GM21619 (cell line): ENCODE measurements at regions not wholly inside any gene's neighbourhood (a gene's known extent, or its start where the extent isn't known, plus 50 kb on each side); places are given as distances from the start of the nearest gene placed in this dataset.
A peak's percentile ranks its signal among the peaks of the same experiment; 100 is the strongest.

Experiments used
- ATAC-seq: cut with Tn5 transposase; IDR thresholded peaks from one replicate; pipeline ENCODE4 v1.9.1; 2021; ENCODE audit not compliant: unreplicated experiment

DNA sequence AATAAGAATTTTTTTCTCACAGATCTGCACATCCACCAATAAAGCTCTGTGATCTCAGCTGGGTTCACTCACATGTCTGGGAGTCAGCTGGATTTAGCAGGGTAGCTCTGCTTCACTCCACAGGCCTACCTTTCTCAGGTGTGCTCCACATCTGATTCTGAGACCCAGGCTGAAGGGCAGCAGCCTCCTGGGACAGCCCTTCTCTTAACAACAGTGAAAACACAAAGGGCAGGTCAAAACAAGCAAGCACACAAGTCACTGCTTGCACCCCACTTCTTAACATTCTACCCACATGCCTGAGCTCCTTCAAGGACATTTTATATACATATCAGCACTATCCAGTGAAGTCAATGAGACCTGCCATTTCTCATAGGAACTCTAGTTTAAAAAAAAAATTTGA, 96.0 kb upstream of the MAP3K4 start:
- ATAC-seq = no peak

DNA sequence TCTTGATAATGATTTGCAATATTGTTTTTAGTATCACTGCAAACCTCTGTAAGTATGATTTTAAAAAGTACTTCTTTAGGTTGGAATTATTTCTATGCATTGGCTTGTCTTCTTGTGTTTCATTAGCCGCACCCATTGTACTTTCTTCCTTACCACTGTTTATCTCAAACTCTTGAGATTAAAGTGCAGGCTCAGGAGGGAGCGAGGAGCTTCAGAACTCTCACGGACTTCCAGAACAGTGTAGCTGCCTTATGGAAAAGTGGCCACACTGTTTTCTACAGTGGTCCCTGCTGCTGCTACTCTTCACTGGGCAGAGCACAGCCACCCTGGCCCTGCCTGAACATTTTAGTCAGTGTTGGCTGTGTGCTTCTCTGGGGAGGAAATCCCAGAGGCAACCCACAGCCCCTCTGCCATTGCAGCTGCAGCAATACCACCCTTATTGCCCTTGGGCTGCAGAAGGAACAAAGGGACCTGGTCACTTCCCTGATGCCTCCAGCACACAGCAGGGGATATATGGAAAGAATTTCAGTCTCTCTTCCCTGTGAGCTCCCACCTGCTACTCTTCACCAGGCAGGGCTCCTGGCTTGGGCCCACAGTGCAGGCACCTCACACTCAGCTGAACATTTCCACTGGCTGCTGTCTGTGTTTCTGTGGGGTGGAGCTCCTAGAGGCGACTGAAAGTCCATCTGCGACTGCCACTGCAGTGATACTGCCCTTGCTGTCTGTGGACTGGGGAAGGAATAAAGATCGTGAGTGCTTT, 91.7 kb upstream of the MAP3K4 start:
- no peak for ATAC-seq

DNA sequence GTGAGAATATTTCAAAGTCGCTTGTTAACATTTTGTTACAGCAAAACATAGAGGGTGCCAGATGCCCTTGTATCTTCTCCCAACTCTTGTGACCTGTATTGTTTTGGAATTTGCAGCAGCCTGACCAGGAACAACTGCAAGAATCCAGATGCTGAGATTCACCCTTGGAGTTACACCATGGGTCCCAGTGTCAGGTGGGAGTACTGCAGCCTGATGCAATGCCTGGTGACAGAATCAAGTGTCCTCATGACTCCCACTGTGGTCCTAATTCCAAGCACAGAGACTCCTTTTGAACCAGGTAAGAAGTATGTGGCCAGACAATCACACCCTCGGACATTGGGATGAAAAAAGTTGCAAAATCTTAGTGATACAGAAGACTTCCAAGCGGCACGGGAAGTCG, 79.6 kb upstream of the MAP3K4 start:
- ATAC-seq = no peak

DNA sequence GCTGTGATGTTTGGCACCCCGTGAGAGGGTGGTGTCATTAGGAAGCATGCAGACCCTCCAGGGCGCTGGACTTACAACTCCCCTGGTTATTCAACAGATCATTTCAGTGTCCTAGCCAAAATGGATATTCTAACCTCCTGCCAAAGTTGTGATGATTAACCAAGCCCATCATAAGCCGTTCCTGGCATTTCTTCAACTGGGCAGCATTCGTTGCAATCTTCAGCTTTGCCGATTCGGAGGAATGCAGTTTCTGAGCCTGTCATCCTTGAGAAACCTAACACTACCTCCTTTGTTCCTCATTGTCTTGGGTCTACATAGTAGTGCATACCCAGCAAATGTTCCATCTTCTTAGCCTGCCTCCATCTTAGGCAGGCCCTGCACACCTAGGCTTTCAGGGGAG, 79.2 kb upstream of the MAP3K4 start:
- ATAC-seq = no peak

DNA sequence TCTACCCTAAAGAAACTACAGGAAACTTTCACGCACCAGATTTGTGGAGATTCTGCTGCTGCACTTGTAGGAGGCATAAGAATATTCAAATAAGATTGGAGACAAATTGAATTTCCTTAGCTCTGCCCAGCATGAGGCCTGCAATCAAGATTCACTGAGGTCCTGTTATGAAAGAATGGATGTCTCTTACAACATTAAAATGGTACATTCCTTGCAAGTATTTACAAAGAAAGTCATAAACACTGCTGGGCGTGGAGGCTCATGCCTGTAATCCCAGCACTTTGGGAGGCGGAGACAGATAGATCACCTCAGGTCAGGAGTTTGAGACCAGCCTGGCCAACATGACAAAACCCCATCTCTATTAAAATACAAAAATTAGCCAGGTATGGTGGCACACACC, 74.0 kb upstream of the MAP3K4 start:
- ATAC-seq = no peak

DNA sequence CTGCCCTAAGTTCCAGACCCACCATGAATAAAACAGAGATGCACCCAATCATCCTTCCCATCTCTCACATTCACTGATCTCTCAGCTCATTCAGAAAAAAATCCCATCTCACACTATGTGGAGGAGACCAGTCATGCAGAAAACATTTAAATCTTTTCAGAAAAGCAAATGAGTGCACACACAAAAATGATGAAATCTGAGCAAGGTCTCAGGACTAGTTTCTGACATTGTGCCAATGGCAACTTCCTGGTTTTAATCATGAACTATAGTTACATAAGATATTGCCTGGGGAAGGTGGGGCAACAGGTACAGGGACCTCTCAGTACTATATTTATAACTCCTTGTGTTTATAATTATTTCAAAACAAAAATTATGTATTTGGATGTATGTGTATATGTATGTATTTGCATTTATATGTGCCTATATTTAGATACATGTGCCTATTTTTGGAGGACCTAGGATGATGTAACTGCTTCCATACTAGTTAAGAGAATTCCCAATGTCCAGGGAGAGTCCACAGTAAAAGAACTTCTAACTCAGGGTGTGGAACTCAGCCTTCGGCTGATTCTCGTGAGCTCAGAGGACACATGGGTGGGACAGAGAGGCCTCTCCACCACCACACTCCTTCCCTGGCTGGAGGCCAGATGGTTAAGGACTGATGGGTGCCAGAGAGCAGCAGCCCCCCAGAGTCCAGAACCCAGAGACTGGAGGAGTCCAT, 71.7 kb upstream of the MAP3K4 start:
- ATAC-seq = no peak

DNA sequence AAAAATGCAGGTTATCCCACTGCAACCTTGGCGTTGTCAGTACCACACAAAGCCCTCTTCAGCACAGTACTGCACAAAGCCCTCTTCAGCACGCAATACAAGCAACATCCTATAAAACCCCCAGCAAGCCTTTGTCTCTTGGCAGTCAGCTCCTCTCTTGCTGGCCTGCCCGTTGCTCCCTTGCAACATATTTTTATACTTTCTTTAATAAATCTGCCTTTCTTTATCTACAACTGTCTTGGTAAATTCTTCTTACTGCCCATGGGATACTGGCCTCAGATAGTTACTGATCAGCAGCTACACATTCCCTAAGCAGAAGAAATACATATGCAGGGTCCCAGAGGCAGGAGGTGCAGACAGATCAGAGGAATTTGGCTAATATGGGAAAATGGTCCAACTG, 70.5 kb upstream of the MAP3K4 start:
- no peak for ATAC-seq

DNA sequence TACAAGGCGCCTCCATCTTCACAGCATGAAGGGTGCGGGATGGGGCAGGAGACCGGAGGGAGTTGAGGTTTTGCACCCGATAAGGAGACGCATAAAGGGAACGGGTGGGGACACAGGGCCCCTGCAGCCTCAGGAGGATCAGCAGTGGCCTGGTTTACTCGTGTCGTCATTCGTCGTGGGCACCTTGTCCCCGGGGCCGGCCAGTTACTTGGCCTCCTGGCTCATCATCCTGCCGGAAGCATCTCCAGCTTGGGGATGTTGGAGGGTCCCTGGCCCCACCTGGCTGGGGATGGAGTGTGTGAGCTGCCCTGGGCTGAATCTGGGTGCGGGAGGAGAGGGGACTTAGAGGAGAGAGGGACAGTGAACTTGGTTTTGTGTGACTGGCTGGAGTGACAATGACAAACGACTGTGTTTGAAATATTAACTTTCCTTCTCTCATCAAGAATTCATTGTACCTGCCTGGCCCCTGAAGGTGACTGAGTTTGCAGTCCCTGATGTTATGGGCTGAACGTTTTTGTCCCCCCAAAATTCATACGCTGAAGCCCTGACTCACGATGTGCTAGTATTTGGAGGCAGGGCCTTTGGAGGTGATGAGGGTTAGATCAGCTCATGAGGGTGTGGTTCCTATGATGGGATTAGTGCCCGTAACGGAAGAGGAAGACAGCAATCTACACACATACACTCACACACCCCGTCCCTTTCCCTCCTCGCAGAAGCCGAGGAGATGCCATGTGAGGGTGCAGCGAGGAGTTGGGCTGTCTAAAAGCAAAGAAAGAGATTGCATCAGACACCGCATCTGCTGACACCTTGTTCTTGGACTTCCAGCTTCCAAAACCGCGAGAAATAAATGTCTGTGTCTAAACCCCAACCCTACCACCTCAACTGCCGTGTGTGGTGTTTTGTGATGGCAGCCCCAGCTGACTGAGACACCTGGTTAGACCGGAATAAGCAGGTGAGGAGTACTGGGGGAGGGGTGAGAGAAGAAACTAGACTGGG, 65.0 kb upstream of the MAP3K4 start:
- ATAC-seq = no peak

DNA sequence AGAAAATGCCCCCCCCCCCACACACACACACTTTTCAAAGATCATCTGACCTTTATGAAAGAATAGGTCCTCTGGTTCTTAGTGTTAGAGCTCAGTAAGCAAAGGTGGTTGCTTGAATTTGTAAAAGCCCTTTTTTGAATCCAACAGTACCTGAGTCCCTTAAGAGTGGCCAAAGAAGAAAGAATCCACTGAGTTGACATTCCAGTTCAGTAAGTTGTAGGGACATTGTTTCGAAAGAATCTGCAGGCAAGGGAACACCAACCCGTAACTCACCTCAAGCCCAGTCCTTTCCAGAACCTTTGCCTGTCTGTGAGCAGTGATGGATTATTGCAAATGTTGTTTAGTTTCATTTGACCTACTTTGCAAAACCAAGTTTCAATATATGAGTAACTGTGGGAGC, 64.2 kb upstream of the MAP3K4 start:
- no peak for ATAC-seq

DNA sequence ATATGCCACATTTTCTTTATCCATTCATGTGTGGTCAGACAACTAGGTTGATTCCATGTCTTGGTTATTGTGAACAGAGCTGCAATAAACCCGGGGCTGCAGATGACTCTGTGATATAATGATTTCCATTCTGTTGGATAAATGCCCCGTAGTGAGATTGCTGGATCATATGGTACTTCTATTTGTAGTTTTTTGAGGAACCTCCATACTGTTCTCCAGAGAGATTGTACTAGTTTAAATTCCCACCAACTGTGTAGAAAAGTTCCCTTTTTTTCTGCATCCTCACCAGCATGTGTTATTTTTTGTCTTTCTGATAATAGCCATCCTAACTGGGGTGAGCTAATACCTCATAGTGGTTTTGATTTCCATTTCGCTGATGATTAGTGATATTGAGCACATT, 62.2 kb upstream of the MAP3K4 start:
- no peak for ATAC-seq

DNA sequence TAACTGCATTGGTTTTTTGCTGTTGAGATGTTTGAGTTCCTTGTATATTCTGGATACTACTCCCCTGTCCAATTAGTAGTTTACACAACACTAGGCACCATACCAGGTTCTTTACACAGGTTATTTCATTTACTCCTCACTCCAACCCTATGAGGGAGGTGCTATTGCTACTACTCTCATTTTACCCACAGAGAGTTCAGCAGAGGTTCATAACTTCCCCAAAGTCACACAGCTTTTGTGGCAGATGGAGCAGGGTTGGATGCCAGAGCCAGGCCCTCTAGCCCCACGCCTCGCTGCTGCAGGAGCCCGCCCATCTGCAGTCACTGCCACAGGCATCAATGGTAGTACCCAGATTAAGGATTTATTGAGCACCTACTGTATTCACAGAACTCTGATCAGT, 61.7 kb upstream of the MAP3K4 start:
- ATAC-seq = no peak

DNA sequence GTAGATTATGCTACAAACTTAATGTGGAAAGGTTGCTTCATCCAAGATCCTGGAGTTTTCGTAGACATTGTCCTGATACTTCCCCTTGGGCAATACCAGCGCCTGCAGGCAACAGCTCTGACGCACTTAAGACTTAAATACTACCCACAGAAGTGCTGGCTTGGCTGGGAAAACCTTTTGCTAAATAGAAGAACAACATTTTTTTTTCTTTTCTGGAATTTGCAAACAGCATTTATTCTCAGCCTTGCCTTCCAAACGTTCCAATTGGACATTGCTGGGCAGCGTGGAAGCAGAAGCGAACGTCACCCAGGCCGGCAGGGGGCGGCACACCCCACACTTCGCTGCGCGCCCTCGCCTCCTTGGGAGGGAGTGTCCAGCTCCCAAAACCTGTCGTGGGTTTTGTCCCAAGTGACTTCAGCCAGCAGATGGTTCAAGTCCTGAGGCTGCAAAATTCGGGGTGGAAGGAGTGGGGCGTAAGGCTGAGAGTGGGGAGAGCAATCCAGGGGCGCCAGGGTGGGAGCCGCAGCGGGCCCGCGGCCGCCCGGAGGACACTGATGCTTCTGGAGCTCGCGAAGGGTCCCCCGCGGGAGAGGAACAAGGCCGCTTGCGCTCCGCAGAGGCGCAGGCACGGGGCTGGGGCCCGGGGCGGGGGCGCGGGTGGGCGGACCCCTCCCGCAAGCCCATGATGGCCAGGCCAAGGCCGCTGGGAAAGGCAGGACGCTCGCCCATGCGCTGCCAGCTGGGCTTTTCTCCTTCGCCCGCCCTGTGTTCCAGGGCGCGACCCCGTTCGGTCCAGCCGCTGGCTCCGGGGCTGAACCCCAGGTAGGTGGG, 60.8 kb upstream of the MAP3K4 start:
- ATAC-seq = peak; percentile 82

DNA sequence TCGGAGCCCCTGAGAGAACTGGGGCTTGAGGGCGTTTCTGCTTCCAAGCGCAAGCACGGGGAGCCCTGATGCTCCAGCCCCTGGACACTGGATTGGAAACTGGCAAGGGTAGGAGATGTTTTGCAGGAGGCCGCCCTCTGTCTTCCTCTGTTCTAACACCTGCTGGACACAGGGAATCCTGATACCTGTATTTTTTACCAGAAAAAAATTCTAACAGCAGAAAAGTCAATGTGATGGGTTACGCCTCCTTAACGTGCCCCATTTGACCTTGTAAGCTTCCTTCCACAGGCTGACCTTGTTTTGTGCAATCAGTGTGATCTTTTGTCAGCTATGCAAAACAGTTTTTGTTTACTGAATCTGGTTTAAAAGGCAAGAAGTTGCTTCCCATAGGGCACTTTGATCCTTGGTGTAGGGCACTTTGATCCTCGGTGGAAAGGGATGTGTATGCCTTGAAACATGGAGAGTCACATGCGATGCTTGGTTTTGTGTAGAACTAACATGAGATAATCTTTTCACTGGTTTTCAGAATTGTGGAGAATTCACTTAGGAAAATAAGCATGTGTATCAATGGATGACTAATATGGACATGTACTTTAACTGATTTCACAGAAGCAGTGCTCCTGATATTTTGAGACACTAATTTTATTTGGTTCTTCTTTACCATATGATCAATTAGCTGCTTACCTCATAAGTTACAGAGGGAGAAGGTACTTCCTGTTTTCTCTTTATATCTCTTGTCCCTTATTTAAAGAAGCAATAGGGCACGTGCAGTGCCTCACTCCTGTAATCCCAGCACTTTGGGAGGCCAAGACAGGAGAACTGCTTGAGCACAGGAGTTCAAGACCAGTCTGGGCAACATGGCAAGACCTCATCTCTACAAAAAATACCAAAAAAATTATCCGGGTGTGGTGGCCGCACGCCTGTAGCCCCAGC, 59.9 kb upstream of the MAP3K4 start:
- no peak for ATAC-seq

DNA sequence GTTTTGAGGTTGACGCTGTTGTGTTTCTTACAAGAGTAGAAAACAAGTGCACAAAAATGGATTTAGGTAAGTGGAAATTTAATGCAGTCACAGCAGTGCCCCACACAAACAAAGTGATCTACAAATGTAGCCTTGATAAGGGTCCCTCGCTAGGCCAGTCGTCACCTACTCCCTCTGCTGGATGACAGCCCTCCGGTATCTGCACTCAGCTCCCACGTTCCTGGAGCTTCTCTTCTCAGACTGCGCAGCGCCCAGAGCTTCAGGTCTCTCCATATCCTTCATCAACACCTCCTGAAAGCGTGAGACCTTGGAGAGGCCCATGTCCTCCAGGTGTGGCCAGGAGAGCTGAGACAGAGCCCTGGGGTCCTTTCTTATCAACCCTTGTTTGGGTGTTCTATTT, 58.3 kb upstream of the MAP3K4 start:
- no peak for ATAC-seq

DNA sequence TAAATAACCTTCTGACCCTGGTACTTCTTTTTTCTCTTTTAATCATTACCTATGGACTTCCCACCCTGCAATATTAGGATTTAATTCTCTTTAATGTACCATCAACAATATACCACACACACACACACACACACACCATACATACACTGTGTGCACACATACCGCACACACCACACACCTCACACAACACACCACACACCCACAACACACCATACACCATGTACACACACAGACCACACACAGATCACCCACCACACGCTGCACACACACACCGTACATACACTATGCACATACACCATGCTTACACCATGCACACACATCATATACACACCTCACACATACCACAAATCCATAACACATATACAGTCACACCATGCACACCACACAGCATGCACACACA, 57.4 kb upstream of the MAP3K4 start:
- no peak for ATAC-seq

DNA sequence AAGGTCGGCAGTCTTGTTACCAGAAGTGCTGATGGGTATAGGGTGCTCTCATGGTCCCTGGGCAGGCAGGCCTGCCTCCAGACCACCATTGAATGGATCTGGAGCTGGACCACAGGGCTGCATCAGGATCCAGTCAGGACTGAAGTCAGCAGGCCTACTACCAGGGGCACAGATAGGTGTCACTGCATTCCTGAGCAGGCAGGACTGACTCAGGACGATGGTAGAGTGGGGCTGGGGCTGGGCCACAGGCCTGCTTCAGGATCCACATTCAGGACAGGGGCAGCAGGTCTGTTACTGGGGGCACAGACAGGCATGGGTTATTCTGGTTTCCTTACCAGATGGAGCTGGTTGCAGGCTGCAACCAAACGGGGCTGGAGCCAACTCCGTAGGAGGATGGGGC, 51.4 kb upstream of the MAP3K4 start:
- ATAC-seq = no peak
